Progenitor cell of endocrine pancreas (in vitro differentiated cells): ENCODE measurements at regions not wholly inside any gene's neighbourhood (a gene's known extent, or its start where the extent isn't known, plus 50 kb on each side); places are given as distances from the start of the nearest gene placed in this dataset.

Experiments used
- DNase-seq: peaks from one replicate; pipeline ENCODE4 v3.0.0; 2021; ENCODE audit warnings: low spot score; ENCODE audit not compliant: unreplicated experiment
- H3K27ac Mint-ChIP-seq: 2 replicates; pipeline ENCODE4 v1.8.0; 2021; ENCODE audit warnings: mild to moderate bottlenecking, moderate library complexity, mixed read lengths
- H3K27me3 Mint-ChIP-seq: 2 replicates; pipeline ENCODE4 v1.8.0; 2021; ENCODE audit warnings: mixed read lengths
- H3K36me3 Mint-ChIP-seq: 2 replicates; pipeline ENCODE4 v1.8.0; 2022; ENCODE audit warnings: mixed read lengths; ENCODE audit not compliant: insufficient read depth
- H3K4me1 Mint-ChIP-seq: 2 replicates; pipeline ENCODE4 v1.8.0; 2021; ENCODE audit warnings: low read depth, mixed read lengths
- H3K4me3 Mint-ChIP-seq: 2 replicates; pipeline ENCODE4 v1.8.0; 2021; ENCODE audit warnings: low read depth, mild to moderate bottlenecking, moderate library complexity, mixed read lengths
- H3K9me3 Mint-ChIP-seq: 2 replicates; pipeline ENCODE4 v1.8.0; 2021; ENCODE audit warnings: low read depth, mixed read lengths
- TF ChIP-seq, protein P1 (sequence below): fragments of 200-600 bp; sonication (generic); IDR thresholded peaks from one replicate; pipeline ENCODE4 v1.5.0; 2021; ENCODE audit warnings: antibody characterized with exemption, mild to moderate bottlenecking; ENCODE audit not compliant: unreplicated experiment

DNA sequence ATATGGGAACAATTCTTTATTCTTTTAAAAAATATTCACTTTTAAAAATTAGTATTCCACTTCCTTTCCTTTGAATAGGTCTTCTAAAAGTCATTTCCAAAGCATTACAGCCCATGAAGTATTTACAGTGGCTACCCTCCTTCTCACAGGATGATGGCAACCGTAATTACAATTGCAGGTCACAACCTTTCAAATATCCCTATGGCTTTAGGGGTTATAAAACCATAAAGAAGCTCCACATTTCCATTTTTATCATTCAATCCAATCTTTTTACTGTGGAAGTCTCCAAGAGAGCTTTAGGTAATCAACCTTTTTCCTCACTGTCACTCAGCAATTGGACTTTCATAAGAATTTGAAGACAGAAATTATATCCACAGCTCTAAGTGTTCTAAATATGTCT lies 488.9 kb upstream of the CA10 start:
- Mint-ChIP-seq H3K27ac (no peak overlapping the region), H3K27me3 (no peaks in the 10 kb centered on the region), H3K9me3 (no peaks in the 10 kb centered on the region), H3K36me3 (no peaks in the 10 kb centered on the region), H3K4me3 (no peak overlapping the region), H3K4me1 (peaks cover 2% of the 10 kb centered on the region)
- TF ChIP-seq, protein P1, sequence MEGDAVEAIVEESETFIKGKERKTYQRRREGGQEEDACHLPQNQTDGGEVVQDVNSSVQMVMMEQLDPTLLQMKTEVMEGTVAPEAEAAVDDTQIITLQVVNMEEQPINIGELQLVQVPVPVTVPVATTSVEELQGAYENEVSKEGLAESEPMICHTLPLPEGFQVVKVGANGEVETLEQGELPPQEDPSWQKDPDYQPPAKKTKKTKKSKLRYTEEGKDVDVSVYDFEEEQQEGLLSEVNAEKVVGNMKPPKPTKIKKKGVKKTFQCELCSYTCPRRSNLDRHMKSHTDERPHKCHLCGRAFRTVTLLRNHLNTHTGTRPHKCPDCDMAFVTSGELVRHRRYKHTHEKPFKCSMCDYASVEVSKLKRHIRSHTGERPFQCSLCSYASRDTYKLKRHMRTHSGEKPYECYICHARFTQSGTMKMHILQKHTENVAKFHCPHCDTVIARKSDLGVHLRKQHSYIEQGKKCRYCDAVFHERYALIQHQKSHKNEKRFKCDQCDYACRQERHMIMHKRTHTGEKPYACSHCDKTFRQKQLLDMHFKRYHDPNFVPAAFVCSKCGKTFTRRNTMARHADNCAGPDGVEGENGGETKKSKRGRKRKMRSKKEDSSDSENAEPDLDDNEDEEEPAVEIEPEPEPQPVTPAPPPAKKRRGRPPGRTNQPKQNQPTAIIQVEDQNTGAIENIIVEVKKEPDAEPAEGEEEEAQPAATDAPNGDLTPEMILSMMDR, result no peak
- no peak for DNase-seq

DNA sequence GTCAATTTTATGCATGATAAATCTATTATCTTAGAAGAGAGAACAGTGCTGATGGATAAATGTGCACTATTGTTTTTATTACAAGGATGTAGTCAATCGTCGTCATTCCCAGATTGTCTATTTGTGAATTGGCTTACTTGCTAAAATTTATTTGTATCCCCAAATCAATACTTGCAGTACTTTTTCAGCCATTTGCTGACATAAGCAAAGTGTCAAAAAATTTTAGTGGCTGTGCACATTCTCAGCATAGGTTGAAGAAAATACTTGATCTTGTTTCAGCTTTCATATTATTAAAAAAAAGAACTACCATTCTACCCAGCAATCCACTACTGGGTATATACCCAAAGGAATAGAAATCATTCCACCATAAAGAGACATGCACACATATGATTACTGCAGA lies 477.9 kb upstream of the CA10 start:
- DNase-seq, result no peak
- TF ChIP-seq, protein P1, result no peak
- no peak overlapping the region for H3K4me3 Mint-ChIP-seq

DNA sequence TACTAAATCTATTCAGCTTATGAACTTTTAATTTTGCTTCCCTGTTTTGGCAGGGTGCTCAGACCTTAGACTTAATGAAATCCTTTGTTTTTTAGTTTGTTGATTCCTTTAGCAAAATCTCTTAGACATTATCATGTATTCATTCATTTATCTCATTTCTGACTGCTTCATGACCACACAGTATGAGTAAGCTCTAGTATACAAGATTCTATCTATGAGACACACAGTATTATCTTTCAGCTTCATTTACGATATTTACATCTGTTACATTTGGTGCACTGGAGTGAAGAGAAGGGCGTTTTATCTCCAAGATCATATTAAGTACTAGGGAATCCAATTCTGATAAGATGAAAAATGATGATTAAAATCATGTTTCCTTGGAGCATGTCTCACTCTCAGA lies 448.1 kb upstream of the CA10 start:
- TF ChIP-seq, protein P1, result no peak
- Mint-ChIP-seq H3K4me1 (peaks cover 11% of the 10 kb centered on the region), H3K9me3 (no peaks in the 10 kb centered on the region), H3K27me3 (no peaks in the 10 kb centered on the region), H3K4me3 (no peak overlapping the region), H3K27ac (no peak overlapping the region), H3K36me3 (no peaks in the 10 kb centered on the region)
- no peak for DNase-seq

More for the DNA sequence above, 477.9 kb upstream of the CA10 start:
- Mint-ChIP-seq H3K4me1 (no peaks in the 10 kb centered on the region), H3K27me3 (no peaks in the 10 kb centered on the region), H3K27ac (no peak overlapping the region), H3K36me3 (peaks cover 2% of the 10 kb centered on the region), H3K9me3 (peaks cover 10% of the 10 kb centered on the region)

DNA sequence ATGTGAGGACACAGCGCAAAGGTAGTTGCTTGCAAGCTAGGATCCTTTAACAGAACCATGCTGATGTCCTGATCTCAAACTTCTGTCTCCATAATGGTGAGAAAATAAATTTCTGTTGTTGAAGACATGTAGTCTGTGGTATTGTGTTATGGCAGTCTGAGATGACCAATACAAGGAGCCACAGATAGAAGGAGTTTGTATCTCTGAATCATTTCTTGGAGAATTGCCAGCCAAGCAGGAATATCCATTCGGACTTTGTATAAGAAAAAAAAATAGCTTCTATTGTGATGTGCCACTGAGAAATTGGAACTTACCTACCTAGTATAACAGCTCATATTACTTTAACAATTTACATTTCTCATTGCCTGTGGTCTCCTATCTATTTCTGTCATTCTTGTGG lies 447.6 kb upstream of the CA10 start:
- Mint-ChIP-seq H3K9me3 (no peaks in the 10 kb centered on the region), H3K27me3 (no peaks in the 10 kb centered on the region), H3K36me3 (no peaks in the 10 kb centered on the region), H3K4me1 (peaks cover 11% of the 10 kb centered on the region), H3K27ac (no peak overlapping the region), H3K4me3 (no peak overlapping the region)
- TF ChIP-seq, protein P1, result no peak
- DNase-seq, result no peak

DNA sequence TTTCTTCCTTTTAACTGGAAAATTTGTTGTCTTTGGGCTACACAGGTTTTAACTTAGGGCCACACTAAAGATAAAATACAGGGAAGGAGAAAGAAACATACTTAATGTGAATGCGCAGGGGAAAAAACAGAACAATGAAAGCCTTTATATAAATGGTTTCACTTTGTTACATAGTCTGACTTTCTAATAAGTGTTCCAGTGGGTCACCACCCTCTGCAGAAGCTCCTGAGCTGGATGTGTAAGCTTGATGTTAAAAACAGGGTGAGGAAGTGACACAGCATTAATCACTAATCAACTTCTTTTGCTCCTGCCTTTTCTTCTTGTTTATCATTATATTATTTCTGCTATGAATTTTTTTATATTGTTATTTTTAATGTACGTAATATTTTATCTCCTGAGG lies 445.6 kb upstream of the CA10 start:
- no peak for DNase-seq
- H3K36me3 Mint-ChIP-seq, result no peaks in the 10 kb centered on the region
- TF ChIP-seq, protein P1, result no peak
- H3K4me1 Mint-ChIP-seq, result peaks cover 11% of the 10 kb centered on the region
- no peaks in the 10 kb centered on the region for H3K27me3 Mint-ChIP-seq
- no peak overlapping the region for H3K27ac Mint-ChIP-seq
- no peak overlapping the region for H3K4me3 Mint-ChIP-seq
- H3K9me3 Mint-ChIP-seq, result no peaks in the 10 kb centered on the region
